ENCODE measurements at regions not wholly inside any gene's neighbourhood (a gene's known extent, or its start where the extent isn't known, plus 50 kb on each side); places are given as distances from the start of the nearest gene placed in this dataset.
"Not testable (repeated sequence)": the region's sequence is repeated elsewhere in the genome, so short reads cannot be mapped to it uniquely, and the experiment has no call there.

DNA sequence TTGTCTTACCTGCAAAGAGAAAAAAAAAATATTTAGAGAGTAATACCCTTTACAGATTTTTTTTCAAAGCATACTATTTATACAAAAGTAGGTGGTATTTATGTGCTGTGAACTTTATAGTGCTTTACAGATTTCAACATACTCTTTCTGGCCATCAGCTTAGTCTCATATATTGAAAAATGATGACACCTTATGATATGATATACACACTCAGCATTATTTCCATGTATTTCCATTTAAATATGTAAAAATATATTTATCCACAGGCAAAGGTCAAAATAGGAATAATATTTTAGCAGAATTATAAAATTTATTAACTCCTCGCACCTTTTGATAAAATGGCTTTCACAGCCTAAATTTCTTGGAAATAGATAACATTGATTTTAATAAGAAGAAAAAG is 815.8 kb upstream of the EPHA5 start:
- intact Hi-C loops (cut with DNase I; ENCODE audit: low total_unique reads) = no loop called here
- WGBS, 5 donors = 81 to 94% (median 91%) methylated on average over 1 of the region's 1 CpG
- no peak overlapping the region for H3K4me3 ChIP-seq
- no peaks in the 10 kb centered on the region for H3K36me3 ChIP-seq
- no peaks in the 10 kb centered on the region for H3K4me1 ChIP-seq
- no peaks in the 10 kb centered on the region for H3K27me3 ChIP-seq (replicated peaks in 1 of 7)
- no peak for DNase-seq
- H3K9me3 ChIP-seq = peaks cover 0 to 6% (median 0%) of the 10 kb centered on the region in 8 donors
- H3K27ac ChIP-seq = no peak overlapping the region
- TF ChIP-seq POLR2AphosphoS5 (IDR thresholded peaks at IDR 0.05) (no peak), POLR2A (IDR thresholded peaks at IDR 0.05) (no peak)
- TF ChIP-seq, protein P1, sequence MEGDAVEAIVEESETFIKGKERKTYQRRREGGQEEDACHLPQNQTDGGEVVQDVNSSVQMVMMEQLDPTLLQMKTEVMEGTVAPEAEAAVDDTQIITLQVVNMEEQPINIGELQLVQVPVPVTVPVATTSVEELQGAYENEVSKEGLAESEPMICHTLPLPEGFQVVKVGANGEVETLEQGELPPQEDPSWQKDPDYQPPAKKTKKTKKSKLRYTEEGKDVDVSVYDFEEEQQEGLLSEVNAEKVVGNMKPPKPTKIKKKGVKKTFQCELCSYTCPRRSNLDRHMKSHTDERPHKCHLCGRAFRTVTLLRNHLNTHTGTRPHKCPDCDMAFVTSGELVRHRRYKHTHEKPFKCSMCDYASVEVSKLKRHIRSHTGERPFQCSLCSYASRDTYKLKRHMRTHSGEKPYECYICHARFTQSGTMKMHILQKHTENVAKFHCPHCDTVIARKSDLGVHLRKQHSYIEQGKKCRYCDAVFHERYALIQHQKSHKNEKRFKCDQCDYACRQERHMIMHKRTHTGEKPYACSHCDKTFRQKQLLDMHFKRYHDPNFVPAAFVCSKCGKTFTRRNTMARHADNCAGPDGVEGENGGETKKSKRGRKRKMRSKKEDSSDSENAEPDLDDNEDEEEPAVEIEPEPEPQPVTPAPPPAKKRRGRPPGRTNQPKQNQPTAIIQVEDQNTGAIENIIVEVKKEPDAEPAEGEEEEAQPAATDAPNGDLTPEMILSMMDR (IDR thresholded peaks at IDR 0.05 in 8 of 11, conservative IDR thresholded peaks at IDR 0.05 in 3 of 11) = no peak

DNA sequence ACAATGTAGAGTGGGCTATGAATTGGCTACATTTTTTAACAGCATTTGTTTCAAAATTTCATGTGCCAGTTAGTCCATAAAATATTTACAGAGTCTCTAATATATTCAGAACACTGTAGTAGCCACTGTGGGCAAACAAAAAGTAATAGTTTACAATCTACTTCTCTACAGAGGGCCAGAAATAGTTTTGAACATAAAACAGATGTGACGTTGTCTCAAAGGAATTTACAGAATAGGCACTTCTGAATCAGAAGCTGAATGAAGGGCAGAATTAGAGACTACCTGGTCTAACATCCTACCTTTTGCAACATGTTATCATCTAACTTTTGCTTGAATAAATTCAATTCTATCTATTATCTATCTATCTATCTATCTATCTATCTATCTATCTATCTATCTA is 811.9 kb upstream of the EPHA5 start:
- no peaks in the 10 kb centered on the region for H3K4me1 ChIP-seq
- DNase-seq = no peak
- H3K27me3 ChIP-seq (replicated peaks in 1 of 7) = no peaks in the 10 kb centered on the region
- WGBS, 5 donors = 80 to 93% (median 83%) methylated on average over 1 of the region's 1 CpG
- no peak overlapping the region for H3K4me3 ChIP-seq
- no peaks in the 10 kb centered on the region for H3K36me3 ChIP-seq
- no peak for TF ChIP-seq POLR2A (IDR thresholded peaks at IDR 0.05)
- TF ChIP-seq POLR2AphosphoS5 (IDR thresholded peaks at IDR 0.05) = no peak
- TF ChIP-seq, protein P1 (IDR thresholded peaks at IDR 0.05 in 8 of 11, conservative IDR thresholded peaks at IDR 0.05 in 3 of 11) = no peak
- intact Hi-C loops (cut with DNase I; ENCODE audit: low total_unique reads) = no loop called here
- H3K9me3 ChIP-seq = peaks cover 0 to 6% (median 0%) of the 10 kb centered on the region in 8 donors
- H3K27ac ChIP-seq = no peak overlapping the region

DNA sequence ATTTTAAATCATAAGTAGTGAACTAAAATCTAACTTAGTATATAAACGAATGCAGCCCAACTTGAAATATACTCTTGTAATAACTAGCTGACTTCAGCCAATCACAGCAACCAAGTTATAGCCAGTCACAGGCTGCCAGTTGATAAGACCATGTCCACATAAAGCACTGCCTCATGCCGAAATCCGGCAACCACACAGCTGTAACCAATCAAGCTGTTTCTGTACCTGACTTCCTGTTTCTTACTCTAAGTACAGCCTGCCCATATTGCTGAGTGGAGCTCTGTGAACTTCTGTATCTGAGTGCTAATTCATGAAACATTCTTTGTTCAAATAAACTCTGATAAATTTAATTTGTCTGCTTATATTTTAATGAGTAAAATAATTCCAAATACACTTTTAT is 805.3 kb upstream of the EPHA5 start:
- 49 to 73% (median 53%) methylated on average over 3 of the region's 3 CpGs for WGBS, 5 donors
- H3K9me3 ChIP-seq = peaks cover 0 to 38% (median 15%) of the 10 kb centered on the region in 8 donors
- DNase-seq = no peak
- no peaks in the 10 kb centered on the region for H3K27me3 ChIP-seq (replicated peaks in 1 of 7)
- H3K4me1 ChIP-seq = no peaks in the 10 kb centered on the region
- no peaks in the 10 kb centered on the region for H3K36me3 ChIP-seq
- intact Hi-C loops (cut with DNase I; ENCODE audit: low total_unique reads) = no loop called here
- H3K27ac ChIP-seq = no peak overlapping the region
- TF ChIP-seq, protein P1 (IDR thresholded peaks at IDR 0.05 in 8 of 11, conservative IDR thresholded peaks at IDR 0.05 in 3 of 11) = no peak
- no peak for TF ChIP-seq POLR2A (IDR thresholded peaks at IDR 0.05)
- no peak for TF ChIP-seq POLR2AphosphoS5 (IDR thresholded peaks at IDR 0.05)
- no peak overlapping the region for H3K4me3 ChIP-seq

DNA sequence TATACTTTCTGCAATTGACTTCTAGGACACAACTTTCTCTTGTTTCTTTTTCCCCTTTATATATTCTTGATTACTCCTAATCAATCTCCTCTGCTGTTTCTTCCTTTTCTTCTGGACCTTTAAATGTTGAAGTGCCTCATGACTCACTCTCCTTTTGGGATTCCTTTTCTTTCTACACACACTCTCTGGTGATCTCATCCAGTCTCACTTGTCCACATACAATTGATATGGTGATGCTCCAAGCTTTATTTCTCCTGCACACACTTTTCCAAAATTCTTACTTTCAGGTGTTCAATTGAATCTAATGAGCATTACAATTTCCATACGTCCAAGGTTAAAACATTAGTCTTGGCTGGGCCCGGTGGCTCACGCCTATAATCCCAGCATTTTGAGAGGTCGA is 794.8 kb upstream of the EPHA5 start:
- H3K4me1 ChIP-seq = no peaks in the 10 kb centered on the region
- intact Hi-C loops (cut with DNase I; ENCODE audit: low total_unique reads) = no loop called here
- no peak for DNase-seq
- no peak overlapping the region for H3K4me3 ChIP-seq
- H3K9me3 ChIP-seq = peaks cover 0 to 16% (median 2%) of the 10 kb centered on the region in 8 donors
- H3K36me3 ChIP-seq = no peaks in the 10 kb centered on the region
- H3K27ac ChIP-seq = no peak overlapping the region
- 85 to 91% (median 85%) methylated on average over 4 of the region's 4 CpGs for WGBS, 5 donors
- H3K27me3 ChIP-seq (replicated peaks in 1 of 7) = no peaks in the 10 kb centered on the region
- TF ChIP-seq, protein P1 (IDR thresholded peaks at IDR 0.05 in 8 of 11, conservative IDR thresholded peaks at IDR 0.05 in 3 of 11) = no peak
- no peak for TF ChIP-seq POLR2A (IDR thresholded peaks at IDR 0.05)
- no peak for TF ChIP-seq POLR2AphosphoS5 (IDR thresholded peaks at IDR 0.05)

DNA sequence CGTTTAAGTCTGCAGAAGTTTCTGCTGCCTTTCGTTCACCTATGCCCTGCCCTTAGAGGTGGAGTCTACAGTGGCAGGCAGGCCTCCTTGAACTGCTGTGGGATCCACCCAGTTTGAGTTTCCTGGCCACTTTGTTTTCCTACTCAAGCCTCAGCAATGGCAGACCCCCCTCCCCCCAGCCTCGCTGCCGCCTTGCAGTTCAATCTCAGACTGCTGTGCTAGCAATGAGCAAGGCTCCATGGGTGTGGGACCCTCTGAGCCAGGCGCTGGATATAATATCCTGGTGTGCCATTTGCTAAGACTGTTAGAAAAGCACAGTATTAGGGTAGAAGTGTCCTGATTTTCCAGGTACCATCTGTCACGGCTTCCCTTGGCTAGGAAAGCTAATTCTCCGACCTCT is 792.6 kb upstream of the EPHA5 start:
- H3K27me3 ChIP-seq (replicated peaks in 1 of 7); intact Hi-C loops (cut with DNase I; ENCODE audit: low total_unique reads); H3K36me3 ChIP-seq; H3K27ac ChIP-seq; H3K4me3 ChIP-seq; H3K4me1 ChIP-seq: not testable (repeated sequence)
- peaks cover 0 to 31% (median 11%) of the 10 kb centered on the region in 8 donors for H3K9me3 ChIP-seq
- peak; percentile 47 for DNase-seq
- 68 to 82% (median 76%) methylated on average over 7 of the region's 7 CpGs for WGBS, 5 donors
